NCI-H2196 treated with DMSO at 0.1 percent for 48 hours (cell line): ENCODE measurements at regions not wholly inside any gene's neighbourhood (a gene's known extent, or its start where the extent isn't known, plus 50 kb on each side); places are given as distances from the start of the nearest gene placed in this dataset.

Source experiments
- DNase-seq: peaks from one replicate; lab custom pipeline; 2025; ENCODE audit not compliant: unreplicated experiment; lab: John Stamatoyannopoulos, UW

DNA sequence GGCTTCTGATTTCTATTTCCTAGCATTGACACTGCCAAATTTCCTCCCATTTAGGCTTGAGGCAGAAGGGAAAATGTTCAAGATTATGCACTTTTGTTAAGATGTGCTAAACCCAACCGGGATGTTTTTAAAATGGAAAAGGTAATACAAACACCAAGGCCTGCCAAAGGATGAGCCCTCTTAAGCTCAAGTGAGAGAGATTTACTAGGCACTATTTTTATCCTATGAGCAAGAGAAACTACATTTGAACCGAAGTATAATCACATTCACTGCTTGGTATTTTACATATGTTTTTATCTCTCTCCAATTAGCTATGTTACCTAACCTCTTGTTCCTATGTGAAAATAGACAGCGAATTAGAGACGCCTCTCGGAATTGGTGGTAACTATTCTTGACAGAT lies 295.8 kb downstream of the GABRB3 start:
- no peak for DNase-seq

DNA sequence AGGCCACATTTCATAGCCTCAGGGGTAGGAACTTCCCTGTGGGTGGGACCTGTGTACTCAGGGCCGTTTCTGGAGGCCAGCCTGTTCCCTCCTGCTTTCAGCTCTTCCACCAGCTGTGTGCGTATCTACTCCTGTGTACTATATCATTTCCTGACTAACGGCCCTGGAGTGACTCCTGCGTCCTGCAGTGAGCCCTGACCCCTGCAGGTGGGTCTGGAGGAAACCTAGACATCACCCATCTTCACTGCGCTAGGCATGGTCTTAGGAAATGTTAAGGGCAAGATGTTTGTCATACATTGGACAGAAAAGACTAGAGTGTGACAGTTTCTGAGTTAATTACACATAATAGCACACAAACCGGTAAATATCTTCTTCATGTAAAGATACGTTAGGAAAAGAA lies 297.3 kb downstream of the GABRB3 start:
- DNase-seq = no peak

DNA sequence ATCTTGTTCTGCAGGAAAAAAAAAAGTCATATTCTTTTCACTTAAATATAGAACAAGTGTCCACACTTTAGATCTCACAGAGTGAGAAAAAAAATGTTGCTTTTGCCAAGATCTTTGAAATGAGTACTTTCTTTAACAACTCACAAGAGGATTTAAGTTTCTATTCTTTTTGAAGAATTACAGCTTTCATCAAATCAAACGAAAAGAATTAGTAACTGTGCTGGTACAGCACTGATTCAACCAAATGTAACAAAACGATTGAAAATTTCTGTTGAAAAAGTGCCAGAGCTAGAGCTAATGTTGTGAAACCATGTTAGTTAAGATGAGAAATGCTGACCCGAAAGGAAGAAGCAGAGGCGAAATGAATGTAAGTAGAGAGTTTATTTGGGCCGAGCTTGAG lies 300.2 kb downstream of the GABRB3 start:
- no peak for DNase-seq

DNA sequence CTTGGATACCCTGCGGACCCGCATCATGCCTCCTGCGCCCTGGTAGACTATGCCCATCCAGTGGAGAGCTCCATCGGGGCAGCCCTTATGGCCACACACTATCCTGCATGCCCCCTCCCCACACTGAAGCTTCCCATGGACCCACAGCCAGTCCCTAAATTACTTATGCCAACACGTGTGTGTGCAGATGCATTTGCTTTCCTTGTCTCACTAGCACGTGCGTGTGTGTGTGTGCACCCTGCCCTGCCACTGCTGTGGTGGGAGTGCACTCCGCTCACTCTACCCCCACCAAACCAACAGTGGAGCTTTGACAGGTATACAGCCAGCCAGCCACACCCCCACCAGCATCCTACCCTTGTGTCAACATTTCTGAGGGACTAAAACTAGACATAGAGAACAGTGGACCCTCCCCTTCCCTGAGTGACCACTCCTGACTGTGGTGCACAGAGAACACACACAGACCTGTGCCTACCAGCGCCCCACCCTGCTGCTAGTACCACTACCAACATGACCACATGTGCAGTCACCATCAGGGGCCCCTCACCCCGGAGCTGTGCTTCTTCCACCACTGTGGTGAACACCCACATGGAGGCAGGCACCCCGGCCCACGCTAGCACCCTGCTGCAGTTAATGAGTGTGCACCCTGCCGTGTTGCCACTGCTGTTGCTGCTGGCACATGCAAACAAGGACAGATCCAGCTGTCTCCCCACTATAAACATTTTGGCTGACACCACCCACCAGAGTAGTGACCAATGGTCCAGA lies 310.8 kb downstream of the GABRB3 start:
- DNase-seq = no peak

DNA sequence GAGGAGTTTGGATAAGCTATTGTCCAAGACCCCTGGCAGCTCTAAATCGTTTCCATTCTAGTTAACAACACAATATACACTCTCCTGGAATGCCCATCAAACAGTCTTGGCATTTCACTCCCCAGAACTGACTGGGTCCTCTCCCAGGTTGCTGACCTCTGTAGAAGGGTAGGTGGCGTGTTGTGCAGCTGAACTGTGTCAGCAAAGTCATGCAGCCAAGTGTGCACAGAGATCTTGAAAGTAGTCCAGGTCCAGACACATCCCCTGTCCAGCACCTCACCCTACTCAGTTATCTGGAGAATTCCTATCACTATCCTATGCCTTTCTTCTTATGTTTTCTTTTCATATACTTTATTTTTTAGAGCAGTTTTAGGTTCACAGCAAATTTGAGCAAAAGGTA lies 312.7 kb downstream of the GABRB3 start:
- no peak for DNase-seq

DNA sequence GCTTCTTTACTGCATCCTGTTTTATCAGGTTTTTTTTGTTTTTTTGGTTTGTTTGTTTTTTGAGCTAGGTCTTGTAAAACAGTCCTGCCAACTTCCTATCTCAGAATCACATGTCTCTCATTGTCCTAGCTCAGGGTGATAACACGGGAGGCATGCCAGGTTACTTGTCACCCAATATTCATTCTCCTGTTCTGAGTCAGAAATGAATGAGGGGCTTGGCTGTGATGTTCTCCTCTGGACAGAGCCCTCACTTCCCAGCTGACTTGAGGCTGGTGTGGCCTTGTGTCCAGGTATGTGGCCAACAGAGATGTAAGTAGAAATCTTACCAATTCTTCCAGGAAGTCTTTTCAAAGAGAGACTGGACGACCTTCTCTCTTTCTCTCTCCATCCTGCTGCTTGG lies 317.0 kb downstream of the GABRB3 start:
- no peak for DNase-seq

DNA sequence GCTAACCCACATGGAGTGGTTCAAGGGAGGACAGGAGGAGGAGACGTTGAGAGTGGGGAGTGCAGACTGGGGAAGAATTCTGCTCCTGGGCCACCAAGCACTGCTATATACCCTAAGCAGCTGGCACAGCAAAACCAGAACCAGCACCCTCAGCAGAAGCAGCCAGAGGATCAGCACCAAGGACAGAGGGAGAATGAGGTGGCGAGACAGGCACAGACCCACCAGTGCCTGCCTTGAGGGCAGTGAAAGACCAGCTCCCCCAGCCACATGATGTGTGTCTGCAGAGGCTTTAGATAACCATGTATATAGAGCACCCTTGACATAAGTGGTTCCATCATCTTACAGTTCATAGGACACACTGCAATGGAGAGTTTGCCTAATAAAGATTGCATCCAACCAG lies 319.0 kb downstream of the GABRB3 start:
- no peak for DNase-seq

DNA sequence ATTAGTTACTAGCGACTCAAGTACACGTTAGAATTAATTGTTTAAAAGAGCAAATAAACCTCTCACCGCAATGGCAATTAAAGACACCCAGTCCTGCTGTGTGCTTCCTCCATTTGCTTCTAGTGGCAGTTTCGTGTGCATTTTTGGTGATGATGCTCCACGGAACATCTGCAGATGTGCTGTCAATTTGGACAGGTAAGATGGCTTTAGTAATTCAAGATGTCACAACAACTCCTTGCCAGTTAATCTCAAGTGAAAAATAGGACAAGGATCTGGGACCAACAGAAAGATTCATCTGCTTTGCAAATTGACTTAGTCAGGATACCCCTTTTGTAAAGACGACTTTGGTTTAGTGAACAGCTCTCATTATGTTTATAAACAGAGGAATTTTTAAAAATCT lies 320.9 kb downstream of the GABRB3 start:
- DNase-seq = no peak

DNA sequence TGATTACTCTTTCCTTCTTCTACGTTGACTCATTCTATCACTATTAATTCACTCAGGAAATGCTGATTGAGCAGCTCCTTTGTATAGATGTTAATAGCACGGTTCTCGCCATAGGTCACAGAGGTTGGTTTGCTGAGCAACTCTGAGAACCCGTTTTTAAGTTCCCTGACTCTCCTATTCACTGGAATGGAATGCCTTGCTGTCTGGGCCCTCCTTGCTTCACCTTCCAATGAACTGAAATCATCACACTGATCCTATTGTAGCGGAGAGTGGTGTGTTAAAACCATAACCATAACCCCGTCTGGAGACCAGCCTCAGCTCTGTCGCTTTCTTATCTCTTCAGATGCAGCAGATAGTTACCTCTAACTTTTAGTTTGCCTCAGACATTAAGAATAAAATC lies 323.6 kb downstream of the GABRB3 start:
- no peak for DNase-seq

DNA sequence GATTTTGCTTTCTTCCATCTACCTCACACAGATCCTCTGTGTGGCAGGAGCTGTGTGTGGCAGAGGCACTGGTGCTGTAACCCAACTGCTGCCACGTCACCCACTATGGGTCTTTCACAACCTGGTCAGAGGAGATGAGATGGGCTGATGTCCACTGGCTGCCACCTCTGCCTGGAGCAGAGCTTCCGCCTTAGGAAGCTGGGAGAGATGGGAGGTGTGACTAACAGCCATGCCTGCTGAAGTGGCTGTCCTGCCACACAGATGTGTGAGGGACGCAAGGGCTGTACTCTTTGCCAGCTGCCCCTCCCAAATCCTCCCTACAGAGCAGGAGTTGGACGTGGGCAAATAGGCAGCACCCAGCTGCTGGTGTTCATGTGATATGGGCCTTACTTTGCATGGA lies 329.5 kb downstream of the GABRB3 start:
- DNase-seq = no peak

DNA sequence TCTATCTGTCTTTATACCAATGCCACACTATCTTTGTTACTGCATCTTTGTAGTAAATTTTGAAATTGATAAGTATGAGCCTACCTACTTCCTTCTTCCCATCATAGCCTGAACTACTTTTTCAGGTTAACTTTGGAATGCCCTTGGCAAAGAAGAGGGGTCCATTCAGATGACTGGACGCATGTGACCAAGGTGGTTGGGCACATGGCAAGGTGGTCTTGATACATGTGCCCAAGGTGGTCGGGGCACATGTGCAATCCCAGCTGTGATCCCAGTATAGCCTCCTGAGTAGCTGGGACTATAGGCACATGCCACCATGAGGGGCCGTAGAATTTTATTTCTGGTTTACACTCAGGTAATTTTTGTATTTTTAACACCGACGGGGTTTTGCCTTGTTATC lies 330.2 kb downstream of the GABRB3 start:
- no peak for DNase-seq

DNA sequence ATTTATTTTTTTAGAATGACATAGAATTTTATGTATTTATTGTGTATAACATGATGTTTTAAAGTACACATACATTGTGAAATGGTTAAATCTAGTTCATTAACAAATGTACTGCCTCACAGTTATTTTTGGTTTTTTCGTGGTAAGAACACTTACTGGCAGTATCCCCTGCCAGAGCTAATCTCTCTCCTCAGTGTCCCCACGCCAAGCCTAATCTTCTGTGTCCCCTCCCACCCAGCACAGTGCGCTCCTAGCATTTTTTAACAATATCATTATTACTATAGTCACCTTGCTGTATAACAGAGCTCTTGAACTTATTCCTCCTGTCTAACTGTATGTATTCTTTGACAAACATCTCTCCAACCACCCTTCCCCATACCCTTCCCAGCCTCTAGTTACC lies 333.2 kb downstream of the GABRB3 start:
- no peak for DNase-seq

DNA sequence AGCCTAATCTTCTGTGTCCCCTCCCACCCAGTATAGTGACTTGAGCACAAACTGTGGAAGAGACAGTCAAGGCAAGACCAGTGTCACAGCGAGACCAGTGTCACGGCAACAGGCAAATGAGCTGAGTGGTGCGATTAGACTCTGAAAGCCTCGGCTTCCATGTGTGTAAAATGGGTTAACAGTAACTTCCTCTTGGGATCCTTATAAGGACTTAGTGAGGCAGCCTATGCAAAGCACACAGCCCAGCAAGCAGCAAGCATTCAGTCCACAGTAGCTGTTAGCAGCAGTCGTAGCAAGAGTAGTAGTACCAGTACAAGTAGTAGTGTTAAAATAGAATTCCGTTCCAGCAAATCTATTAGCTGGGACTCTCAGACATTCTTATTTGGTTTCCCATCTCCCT lies 334.1 kb downstream of the GABRB3 start:
- DNase-seq = no peak

DNA sequence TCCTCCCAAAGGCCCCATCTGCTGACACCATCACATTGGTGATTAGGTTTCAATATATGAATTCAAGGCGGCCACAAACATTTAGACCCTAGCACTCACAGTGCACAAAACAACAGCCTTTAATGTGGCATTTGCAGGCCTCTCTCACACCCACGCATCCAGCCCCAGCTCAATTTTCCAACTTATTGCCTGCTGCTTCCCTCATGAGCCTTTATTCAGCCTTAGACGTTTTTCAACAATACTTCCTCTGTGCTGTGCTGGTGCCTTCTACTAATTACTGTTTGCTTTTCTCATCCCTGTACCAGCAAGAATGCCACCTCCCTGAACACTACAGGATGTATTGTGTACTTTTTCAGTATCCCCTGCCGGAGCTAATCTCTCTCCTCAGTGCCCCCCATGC lies 334.6 kb downstream of the GABRB3 start:
- no peak for DNase-seq

DNA sequence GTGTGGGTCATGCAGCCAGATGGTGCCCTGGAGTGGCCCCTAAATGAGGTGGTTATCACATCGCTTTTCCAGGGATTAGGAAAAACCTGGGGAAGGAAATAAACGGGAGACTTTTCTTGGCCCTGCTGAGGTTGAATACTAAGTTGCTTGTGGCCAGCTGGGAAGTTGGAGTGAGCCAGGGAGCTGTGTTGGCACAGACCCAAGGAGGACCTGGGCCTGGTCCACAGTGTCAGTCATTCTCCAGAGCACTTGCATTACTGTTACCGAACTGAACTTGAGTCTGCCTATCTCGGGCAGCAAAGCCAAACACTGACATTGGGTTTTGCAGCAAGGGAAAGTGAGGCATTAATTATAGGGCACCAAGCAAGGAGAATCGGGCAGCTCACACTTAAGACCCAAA lies 339.0 kb downstream of the GABRB3 start:
- no peak for DNase-seq

DNA sequence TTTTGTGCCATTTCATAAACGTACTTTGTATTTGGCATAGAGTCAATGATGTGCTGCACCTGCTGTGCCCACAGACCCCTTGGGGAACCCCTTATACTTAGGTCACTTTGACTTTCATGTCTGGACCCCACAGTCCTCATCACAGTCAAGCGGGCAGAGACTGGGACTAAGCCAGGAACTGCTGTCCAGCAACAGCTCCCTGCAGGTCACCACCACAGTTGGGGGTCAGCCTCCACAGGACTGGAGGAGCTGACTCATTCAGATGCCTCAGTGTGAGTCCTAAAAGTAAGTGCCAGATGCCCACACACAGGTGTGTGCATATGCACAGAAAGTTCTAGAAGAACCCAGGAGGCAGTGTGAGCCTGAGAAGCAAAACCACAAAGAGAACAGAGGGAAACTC lies 339.8 kb downstream of the GABRB3 start:
- no peak for DNase-seq

DNA sequence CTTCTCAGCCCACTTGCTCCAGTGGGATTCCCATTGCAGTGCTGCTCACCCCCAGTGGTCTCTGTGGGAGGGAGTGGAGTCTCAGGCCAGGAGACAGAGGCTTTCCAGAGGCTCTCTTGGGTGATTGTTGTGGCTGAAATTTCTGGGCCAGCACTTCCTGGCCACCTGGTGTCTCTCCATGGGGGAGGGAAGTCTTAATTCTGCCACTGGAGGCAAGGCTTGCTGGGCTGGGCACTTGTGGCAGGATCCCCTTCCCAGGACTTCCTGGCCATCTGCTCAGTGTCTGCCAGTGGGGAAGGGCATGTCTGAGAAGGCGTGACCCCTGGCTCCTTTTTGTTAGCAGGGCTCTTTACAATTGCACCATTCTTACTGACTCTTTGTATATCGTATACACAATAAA lies 351.8 kb downstream of the GABRB3 start:
- no peak for DNase-seq

DNA sequence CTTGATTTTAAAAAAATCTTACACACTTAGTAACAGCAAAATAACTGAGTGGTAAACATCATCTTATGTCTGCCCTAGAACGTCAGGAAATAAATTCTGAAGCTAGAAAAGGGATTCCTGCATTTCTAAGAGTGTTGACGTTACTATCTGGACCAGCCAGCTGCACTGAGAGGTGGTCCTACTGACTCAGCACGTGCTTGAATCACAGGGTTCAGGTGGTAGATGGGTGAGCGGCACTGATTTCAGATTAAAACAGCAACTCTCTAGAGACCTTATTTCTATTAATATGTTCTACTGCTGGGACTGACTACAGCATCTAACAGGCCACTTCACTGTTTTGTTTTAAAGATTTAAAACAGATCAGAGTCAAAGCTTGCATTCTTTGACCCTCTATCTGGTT lies 377.2 kb downstream of the GABRB3 start:
- no peak for DNase-seq

DNA sequence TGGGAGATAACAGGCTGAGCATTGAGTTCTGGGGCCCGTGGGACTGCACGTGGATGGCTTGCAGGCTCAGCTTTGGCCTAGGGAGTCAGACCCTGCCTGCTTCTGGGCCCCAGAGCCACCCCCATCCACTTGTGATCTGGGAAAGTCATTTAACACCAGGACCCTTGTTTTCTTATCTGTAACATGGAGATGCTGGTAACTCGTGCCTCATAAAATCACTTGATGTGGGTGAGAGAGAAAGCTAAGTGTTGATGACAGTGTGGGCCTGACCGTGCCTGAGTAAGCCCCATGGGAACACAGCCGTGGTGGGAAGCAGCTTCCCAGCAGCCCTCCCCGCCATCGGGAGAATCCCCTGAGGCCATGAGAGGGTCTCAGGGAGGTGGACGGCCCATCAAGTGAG lies 378.1 kb downstream of the GABRB3 start:
- DNase-seq = no peak

DNA sequence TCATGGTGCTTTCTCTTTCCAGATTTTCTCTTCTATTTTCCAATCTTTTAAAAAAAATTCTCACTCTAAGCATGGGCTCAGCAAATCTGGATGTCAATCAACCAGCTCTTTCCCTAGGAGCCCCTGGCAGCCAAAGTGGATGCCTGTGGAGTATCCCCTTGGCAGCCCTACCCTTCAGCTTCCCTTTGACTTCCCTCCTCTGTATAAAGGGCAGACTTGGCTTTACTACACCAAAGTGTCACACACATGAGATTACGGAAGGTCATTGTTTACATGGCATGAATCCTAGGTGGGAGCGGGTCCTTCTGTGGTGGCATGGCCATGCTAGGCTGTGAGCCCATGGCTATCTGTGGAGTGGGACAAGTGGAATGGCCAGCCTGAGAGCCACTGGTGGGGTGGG lies 379.9 kb downstream of the GABRB3 start:
- DNase-seq = no peak

DNA sequence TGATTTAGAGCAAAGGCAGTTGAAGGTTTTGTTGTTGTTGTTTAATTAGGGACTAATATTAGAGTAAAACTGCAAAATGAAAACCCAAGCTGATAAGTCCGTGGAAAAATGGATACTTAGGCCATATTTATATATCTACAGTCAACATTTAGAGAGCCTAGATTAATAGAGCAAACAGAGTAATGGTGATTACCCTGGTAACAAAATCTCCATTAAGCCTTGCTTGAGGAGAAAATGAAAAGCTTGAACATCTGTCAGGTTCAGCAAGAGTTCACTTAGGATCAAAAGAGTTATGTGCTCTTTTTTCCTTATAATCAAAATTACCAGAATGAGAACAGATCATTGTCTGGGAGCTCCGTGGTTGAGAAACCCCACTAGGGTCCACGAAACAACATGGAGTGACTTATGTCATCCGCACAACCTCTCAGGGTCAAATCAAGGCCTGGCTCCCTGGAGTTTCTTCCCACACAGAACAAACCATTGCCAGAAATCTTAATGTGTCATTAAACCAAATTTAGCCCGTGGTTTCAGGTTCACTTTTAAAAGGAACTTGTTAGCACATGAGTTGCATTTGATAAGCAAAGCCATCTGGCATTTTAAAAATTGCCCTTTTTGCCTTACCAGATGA lies 381.2 kb downstream of the GABRB3 start:
- no peak for DNase-seq

DNA sequence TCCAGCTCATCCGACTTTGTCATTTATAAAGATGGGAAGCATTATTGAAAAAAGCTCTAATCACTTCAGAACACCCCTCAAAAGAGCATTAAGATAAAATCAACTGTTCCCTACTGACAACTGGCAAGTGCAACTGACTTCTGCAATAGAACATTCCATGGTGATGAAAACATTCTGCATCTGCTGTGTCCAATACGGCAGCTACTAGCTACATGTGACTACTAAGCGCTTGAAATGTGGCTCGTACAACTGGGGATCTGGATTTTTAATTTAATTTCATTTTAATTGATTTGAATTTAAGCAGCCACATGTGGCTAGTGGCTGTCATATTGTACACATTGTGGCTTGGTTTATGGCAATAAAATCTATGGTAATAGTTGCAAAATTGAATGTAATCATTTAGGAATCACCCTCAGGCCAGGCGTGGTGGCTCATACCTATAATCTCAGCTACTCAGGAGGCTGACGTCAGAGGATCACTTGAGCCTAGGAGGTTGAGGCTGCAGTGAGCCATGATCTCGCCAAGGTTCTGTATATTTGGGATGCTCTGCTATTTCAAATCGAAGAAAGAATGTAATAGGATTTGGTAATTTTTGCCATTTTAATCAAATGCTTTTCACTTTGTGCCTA lies 390.3 kb downstream of the GABRB3 start:
- DNase-seq = no peak

DNA sequence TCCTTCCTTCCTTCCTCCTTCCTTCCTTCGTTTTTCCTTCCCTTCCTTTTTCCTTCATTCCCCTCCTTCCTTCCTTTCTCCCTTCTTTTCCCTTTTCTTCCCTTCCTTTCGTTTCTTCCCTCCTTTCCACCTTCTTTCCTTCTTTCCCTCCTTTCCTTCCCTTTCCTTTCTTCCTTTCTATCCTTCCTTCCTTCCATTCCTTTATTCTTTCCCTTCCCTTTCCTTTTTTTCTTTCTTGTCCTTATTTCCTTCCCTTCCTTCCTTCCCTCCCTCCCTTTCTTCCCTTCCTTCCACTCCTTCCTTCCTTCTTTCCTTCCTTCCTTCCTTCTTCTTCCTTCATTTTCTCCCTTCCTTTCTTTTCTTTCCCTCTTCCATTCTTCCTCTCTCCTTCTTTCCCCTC lies 394.6 kb downstream of the GABRB3 start:
- DNase-seq = no peak
